HCT116 (cell line): ENCODE measurements at regions not wholly inside any gene's neighbourhood (a gene's known extent, or its start where the extent isn't known, plus 50 kb on each side); places are given as distances from the start of the nearest gene placed in this dataset.

Experiments
- ATF3 ChIP-seq: IDR thresholded peaks from 2 replicates; pipeline ENCODE4 v1.6.1; 2012
- CTCF ChIP-seq, 3 experiments: fragments of 200-600 bp in 1 of 3; sonication (generic) in 1 of 3; IDR thresholded peaks in 2 of 3; conservative IDR thresholded peaks in 1 of 3; 2 replicates each; pipeline ENCODE4 v1.5.1; 2012 to 2017; ENCODE audit warnings: low read depth in 2 of 3, low read length in 2 of 3, antibody characterized with exemption in 1 of 3, borderline replicate concordance in 1 of 3, control low read depth in 1 of 3, mild to moderate bottlenecking in 1 of 3, mixed read lengths in 1 of 3, mixed run types in 1 of 3, moderate library complexity in 1 of 3; ENCODE audit not compliant: insufficient read depth in 1 of 3
- EGR1 ChIP-seq: IDR thresholded peaks from 2 replicates; pipeline ENCODE4 v1.6.1; 2012; ENCODE audit warnings: low read depth
- EZH2 ChIP-seq: fragments of 200-600 bp; sonication (generic); IDR thresholded peaks from 2 replicates; pipeline ENCODE4 v1.6.1; 2017; ENCODE audit warnings: antibody characterized with exemption, mixed run types
- JUND ChIP-seq: IDR thresholded peaks from 2 replicates; pipeline ENCODE4 v1.6.1; 2012
- MAX ChIP-seq: IDR thresholded peaks from 2 replicates; pipeline ENCODE4 v1.6.1; 2012
- POLR2A ChIP-seq: IDR thresholded peaks from 2 replicates; pipeline ENCODE4 v1.7.0; 2011; ENCODE audit warnings: borderline replicate concordance; ENCODE audit not compliant: insufficient read depth, insufficient read length; ENCODE audit errors: extremely low read depth
- POLR2AphosphoS5 ChIP-seq: IDR thresholded peaks from 2 replicates; pipeline ENCODE4 v1.6.1; 2011; ENCODE audit warnings: mild to moderate bottlenecking, low read depth, low read length, moderate library complexity
- TF ChIP-seq, protein P1 (sequence below): IDR thresholded peaks from 2 replicates; pipeline ENCODE4 v1.6.1; 2012; ENCODE audit warnings: low read depth

GRCh38 chr4:14562901-14563300 is 439.4 kb upstream of the CPEB2 start:
- TF ChIP-seq CTCF (IDR thresholded peaks at IDR 0.05 in 2 of 3, conservative IDR thresholded peaks at IDR 0.05 in 1 of 3; ENCODE audit: borderline replicate concordance in 1 of 3, insufficient read depth in 1 of 3, low read depth in 2 of 3, low read length in 2 of 3), result no peak
- no peak for TF ChIP-seq POLR2AphosphoS5
- no peak for TF ChIP-seq MAX
- TF ChIP-seq JUND, result no peak
- TF ChIP-seq, protein P1, sequence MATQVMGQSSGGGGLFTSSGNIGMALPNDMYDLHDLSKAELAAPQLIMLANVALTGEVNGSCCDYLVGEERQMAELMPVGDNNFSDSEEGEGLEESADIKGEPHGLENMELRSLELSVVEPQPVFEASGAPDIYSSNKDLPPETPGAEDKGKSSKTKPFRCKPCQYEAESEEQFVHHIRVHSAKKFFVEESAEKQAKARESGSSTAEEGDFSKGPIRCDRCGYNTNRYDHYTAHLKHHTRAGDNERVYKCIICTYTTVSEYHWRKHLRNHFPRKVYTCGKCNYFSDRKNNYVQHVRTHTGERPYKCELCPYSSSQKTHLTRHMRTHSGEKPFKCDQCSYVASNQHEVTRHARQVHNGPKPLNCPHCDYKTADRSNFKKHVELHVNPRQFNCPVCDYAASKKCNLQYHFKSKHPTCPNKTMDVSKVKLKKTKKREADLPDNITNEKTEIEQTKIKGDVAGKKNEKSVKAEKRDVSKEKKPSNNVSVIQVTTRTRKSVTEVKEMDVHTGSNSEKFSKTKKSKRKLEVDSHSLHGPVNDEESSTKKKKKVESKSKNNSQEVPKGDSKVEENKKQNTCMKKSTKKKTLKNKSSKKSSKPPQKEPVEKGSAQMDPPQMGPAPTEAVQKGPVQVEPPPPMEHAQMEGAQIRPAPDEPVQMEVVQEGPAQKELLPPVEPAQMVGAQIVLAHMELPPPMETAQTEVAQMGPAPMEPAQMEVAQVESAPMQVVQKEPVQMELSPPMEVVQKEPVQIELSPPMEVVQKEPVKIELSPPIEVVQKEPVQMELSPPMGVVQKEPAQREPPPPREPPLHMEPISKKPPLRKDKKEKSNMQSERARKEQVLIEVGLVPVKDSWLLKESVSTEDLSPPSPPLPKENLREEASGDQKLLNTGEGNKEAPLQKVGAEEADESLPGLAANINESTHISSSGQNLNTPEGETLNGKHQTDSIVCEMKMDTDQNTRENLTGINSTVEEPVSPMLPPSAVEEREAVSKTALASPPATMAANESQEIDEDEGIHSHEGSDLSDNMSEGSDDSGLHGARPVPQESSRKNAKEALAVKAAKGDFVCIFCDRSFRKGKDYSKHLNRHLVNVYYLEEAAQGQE, result no peak
- no peak for TF ChIP-seq EZH2
- no peak for TF ChIP-seq EGR1
- TF ChIP-seq POLR2A, result no peak
- no peak for TF ChIP-seq ATF3
